ENCODE measurements at regions not wholly inside any gene's neighbourhood (a gene's known extent, or its start where the extent isn't known, plus 50 kb on each side); places are given as distances from the start of the nearest gene placed in this dataset.
A peak's percentile ranks its signal among the peaks of the same experiment; 100 is the strongest.

GRCh38 chr4:112860830-112861690 lies 188.4 kb upstream of the ANK2 start (continued):
- TF ChIP-seq CSRNP3 (CRISPR knock-in tag; IDR thresholded peaks at IDR 0.05) = no peak

DNA sequence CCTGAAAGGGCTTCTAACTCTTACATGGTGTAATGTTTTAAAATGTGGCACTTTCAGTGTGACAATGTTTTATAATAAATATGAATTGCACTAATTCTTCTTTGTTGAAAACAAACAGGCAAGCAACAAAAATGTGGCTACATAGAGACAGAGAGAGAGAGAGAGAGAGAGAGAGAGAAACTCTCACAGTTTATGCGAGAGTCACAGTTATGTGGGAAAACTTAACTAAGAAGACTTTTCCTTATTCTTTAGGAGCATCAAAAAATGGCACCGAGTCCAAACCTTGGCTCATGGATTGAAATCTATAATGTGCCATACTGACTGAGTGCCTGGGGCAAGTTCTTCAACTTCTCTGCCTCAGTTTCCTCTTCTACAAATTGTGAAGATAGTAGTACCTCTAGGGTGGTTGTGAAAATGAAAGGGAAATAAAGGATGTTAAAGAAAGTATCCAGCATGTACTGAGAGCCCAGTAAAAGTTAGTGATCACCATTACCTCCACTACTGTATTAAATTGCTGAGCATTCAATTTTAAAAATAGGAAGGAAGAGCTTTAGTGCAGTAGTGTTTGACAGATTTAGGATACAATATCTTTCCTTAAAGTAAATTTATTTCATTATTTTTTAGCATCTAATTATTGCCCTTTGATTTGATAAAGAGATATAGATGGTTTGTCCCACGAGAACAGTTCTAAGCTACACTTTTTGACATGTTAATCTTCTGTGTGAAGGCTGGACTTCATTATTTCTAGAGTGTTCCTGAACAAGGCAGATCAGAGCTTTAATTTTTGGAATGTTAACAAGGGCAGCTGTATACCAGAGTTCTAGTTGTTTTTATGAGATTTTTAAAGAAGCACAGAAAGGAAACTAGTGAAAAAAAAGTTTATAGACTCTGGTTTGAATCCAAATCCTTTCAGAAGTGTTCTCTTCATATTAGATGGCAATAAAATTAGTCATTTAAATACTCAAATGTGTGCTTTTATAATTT lies 187.5 kb upstream of the ANK2 start:
- ATAC-seq = no peak
- TF ChIP-seq ZFP30 (CRISPR knock-in tag; IDR thresholded peaks at IDR 0.05) = no peak
- TF ChIP-seq TOX (CRISPR knock-in tag; IDR thresholded peaks at IDR 0.05; ENCODE audit: borderline replicate concordance) = no peak
- TF ChIP-seq CSDC2 (CRISPR knock-in tag; IDR thresholded peaks at IDR 0.05) = no peak
- no peak for TF ChIP-seq ZNF565 (CRISPR knock-in tag; conservative IDR thresholded peaks at IDR 0.05; ENCODE audit: low read depth)
- TF ChIP-seq, protein P1, sequence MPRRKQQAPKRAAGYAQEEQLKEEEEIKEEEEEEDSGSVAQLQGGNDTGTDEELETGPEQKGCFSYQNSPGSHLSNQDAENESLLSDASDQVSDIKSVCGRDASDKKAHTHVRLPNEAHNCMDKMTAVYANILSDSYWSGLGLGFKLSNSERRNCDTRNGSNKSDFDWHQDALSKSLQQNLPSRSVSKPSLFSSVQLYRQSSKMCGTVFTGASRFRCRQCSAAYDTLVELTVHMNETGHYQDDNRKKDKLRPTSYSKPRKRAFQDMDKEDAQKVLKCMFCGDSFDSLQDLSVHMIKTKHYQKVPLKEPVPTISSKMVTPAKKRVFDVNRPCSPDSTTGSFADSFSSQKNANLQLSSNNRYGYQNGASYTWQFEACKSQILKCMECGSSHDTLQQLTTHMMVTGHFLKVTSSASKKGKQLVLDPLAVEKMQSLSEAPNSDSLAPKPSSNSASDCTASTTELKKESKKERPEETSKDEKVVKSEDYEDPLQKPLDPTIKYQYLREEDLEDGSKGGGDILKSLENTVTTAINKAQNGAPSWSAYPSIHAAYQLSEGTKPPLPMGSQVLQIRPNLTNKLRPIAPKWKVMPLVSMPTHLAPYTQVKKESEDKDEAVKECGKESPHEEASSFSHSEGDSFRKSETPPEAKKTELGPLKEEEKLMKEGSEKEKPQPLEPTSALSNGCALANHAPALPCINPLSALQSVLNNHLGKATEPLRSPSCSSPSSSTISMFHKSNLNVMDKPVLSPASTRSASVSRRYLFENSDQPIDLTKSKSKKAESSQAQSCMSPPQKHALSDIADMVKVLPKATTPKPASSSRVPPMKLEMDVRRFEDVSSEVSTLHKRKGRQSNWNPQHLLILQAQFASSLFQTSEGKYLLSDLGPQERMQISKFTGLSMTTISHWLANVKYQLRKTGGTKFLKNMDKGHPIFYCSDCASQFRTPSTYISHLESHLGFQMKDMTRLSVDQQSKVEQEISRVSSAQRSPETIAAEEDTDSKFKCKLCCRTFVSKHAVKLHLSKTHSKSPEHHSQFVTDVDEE (CRISPR knock-in tag; IDR thresholded peaks at IDR 0.05) = no peak
- TF ChIP-seq RARB (CRISPR knock-in tag; IDR thresholded peaks at IDR 0.05) = no peak
- no peak for TF ChIP-seq ISL1 (CRISPR knock-in tag; IDR thresholded peaks at IDR 0.05)
- TF ChIP-seq SNAI2 (CRISPR knock-in tag; IDR thresholded peaks at IDR 0.05) = no peak
- TF ChIP-seq BACH2 (CRISPR knock-in tag; IDR thresholded peaks at IDR 0.05; ENCODE audit: borderline replicate concordance) = no peak
- no peak for TF ChIP-seq OSR1 (CRISPR knock-in tag; IDR thresholded peaks at IDR 0.05)
- no peak for TF ChIP-seq ZC3H10 (CRISPR knock-in tag; IDR thresholded peaks at IDR 0.05)

GRCh38 chr4:112865443-112865842 lies 184.0 kb upstream of the ANK2 start:
- peak; percentile 68 for TF ChIP-seq ISL1 (CRISPR knock-in tag; IDR thresholded peaks at IDR 0.05)
- TF ChIP-seq TOX (CRISPR knock-in tag; IDR thresholded peaks at IDR 0.05; ENCODE audit: borderline replicate concordance) = no peak
- ATAC-seq = peak; percentile 75

DNA sequence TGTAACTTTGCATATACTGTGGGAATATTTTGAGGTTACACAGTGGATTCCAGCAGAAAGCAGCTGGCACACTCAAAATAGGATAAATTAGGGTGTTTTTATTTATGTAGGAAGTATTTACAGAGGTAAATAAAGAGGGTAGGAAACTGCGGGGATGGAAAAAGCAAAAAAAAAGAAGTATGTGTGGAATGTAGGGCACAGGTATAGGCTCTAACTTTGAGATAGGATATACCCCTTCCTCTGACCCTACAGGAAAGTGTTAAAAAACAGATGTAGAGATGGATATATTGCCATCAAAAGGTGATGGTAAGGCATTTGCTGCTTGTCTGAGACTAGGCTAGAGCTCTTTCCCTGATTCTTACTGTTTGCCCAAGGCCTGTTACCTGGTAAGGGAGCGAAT lies 173.1 kb upstream of the ANK2 start:
- no peak for TF ChIP-seq TCF4 (CRISPR knock-in tag; IDR thresholded peaks at IDR 0.05; ENCODE audit: borderline replicate concordance)
- TF ChIP-seq ZFP30 (CRISPR knock-in tag; IDR thresholded peaks at IDR 0.05) = no peak
- TF ChIP-seq PPARA (CRISPR knock-in tag; IDR thresholded peaks at IDR 0.05; ENCODE audit: borderline replicate concordance) = no peak
- no peak for TF ChIP-seq ZC3H10 (CRISPR knock-in tag; IDR thresholded peaks at IDR 0.05)
- no peak for TF ChIP-seq PATZ1 (CRISPR knock-in tag; IDR thresholded peaks at IDR 0.05; ENCODE audit: borderline replicate concordance)
- no peak for TF ChIP-seq ESRRG (CRISPR knock-in tag; IDR thresholded peaks at IDR 0.05)
- no peak for TF ChIP-seq OSR1 (CRISPR knock-in tag; IDR thresholded peaks at IDR 0.05)
- no peak for TF ChIP-seq ISL1 (CRISPR knock-in tag; IDR thresholded peaks at IDR 0.05)
- no peak for TF ChIP-seq BACH2 (CRISPR knock-in tag; IDR thresholded peaks at IDR 0.05; ENCODE audit: borderline replicate concordance)
- TF ChIP-seq, protein P2, sequence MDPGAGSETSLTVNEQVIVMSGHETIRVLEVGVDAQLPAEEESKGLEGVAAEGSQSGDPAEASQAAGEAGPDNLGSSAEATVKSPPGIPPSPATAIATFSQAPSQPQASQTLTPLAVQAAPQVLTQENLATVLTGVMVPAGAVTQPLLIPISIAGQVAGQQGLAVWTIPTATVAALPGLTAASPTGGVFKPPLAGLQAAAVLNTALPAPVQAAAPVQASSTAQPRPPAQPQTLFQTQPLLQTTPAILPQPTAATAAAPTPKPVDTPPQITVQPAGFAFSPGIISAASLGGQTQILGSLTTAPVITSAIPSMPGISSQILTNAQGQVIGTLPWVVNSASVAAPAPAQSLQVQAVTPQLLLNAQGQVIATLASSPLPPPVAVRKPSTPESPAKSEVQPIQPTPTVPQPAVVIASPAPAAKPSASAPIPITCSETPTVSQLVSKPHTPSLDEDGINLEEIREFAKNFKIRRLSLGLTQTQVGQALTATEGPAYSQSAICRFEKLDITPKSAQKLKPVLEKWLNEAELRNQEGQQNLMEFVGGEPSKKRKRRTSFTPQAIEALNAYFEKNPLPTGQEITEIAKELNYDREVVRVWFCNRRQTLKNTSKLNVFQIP (CRISPR knock-in tag; IDR thresholded peaks at IDR 0.05; ENCODE audit: borderline replicate concordance, low read depth) = no peak
- ATAC-seq = no peak
